HG03460 (cell line): ENCODE measurements at regions not wholly inside any gene's neighbourhood (a gene's known extent, or its start where the extent isn't known, plus 50 kb on each side); places are given as distances from the start of the nearest gene placed in this dataset.

ENCODE experiments used
- ATAC-seq: cut with Tn5 transposase; IDR thresholded peaks from one replicate; pipeline ENCODE4 v1.9.1; 2021; ENCODE audit not compliant: unreplicated experiment

DNA sequence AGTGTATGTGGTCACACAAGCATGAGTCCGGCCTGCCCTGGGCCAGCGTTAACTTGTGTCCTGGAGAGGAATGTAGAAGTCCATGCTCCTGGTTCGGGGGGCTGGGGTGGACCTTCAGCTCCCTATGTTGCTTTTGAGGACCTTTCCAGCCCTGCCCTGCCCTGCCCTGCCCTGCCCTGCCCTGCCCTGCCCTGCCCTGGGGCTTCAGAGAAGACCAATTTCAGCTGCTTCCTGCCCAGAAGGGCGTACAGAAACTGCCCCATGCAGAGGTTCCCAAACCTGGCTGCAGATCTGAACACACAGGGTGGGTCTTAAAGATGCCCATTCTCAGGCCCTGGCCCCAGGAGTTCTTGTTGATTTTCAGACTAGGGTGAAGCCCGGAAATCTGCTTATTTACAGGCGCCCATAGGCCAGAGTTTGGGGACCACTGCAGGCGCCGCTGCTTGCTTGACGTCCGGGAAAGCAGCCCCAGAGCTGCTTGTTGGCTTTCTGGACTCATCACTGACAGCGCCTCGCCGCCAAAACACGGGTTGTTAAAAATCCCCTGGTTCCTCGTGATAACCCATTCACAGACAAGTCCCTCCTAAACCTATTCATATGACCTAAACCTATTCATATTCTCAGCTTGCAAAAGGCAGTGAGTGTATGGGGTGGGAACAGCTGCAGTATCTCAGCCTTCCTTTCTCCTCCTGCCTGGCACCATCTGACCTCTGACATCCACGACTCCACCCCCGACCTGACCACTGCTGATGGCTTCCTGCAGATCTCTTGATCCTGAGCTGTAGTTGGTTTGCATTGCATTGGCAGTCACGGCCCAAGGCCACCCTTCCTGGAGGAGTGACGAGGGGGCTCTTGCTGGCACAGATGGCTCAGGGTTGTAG lies 198.3 kb downstream of the GLI2 start:
- no peak for ATAC-seq

- ATAC-seq = no peak
Observed at GRCh38 chr2:120934574-120935338, 199.1 kb downstream of the GLI2 start.

DNA sequence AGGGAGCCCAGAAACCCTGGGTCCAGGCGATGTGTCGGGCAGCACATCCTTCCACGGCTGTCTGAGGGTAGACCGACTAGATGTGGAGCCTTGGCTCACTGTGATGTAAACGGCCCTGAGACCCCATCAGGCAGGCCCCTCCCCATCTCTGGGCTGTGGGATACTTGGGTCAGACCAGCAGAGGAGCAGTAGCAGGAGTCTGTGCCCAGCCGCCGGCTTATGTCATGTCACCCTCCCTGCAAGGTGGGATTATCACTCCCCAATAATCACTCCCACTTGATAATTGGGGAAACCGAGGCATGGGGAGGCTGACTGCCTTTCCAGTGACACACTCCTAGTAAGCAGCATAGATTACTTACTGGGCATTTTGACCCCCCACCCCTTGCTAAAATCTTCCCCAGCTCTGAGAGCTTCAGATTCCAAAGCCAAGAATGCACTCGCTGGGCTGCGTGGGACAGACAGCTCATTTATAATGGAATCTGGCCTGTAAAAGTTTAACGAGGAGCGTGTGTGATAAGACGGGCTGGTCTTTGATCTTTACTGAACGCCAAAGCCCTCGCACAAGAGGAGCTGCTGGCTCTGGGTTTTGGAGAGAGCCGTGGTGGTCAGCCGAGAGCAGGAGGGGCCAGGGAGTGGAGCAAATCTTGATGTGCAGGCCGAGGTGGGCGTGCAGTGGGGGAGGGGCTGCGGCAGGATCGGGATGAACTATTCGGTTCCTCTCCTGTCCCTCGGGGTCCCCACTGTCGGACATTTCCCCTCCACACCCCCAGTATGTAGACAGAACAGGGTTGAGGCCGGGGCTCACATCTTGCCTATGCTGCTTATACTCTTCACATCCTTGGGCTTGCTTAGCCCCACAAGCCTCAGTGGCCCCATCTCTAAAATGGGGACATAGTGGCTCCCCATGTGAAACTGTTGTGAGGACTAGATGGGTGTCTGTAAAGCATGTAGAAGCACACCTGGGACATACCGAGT lies 200.0 kb downstream of the GLI2 start:
- ATAC-seq = no peak

GRCh38 chr2:120936476-120937334 lies 201.0 kb downstream of the GLI2 start:
- no peak for ATAC-seq

DNA sequence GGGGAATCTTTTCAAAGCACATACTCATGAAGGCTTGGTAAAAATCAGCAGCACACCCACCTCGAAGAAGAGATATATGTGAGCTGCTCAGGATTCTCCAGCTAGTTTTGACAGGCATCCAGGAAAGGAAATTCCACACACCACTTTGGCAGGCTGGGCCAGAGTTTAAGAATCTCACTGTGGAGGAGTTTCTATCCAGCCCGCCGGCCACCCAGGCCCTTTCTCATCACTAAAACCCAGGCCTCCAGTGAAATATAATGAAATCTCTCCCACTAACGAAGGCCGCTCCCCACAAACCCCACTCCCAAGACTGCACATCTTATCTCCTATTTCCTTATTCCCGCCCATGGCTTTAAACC lies 202.0 kb downstream of the GLI2 start:
- no peak for ATAC-seq

DNA sequence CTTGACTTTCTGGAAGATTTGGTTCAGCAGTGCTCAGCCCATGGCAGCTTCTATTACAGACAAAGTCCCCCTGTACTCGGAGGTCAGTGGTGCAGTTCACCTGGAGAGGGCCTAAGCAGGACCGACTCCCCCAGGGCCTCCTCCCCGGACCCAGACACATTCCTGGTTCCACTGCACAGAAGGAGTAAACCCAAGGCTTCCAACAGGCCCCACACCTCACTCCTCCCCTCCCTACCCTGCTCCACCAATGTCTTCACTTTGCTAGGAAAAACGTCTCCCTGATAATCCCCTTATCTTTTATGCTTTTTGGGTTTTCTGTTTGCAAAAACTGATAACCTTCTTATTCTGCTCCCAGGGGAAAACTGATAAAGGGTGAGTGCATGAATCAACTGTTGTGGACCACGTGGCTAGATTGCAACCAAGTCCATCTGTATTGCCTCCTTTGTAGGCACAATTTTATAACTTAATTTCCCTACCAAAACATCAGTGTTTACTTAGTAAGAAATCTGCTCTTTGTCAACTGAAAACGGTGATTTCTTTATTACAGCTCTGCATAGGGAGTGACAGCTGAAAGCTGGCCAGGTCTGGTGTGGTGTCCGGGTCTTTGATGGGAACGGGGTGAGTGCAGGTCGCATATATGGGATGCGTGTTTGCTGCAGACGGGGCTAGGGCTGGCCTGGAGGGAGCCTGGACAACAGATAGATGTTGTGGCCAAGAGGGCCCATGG lies 202.5 kb downstream of the GLI2 start:
- ATAC-seq = no peak

- no peak for ATAC-seq
Observed at GRCh38 chr2:120939595-120940318, 204.1 kb downstream of the GLI2 start.

DNA sequence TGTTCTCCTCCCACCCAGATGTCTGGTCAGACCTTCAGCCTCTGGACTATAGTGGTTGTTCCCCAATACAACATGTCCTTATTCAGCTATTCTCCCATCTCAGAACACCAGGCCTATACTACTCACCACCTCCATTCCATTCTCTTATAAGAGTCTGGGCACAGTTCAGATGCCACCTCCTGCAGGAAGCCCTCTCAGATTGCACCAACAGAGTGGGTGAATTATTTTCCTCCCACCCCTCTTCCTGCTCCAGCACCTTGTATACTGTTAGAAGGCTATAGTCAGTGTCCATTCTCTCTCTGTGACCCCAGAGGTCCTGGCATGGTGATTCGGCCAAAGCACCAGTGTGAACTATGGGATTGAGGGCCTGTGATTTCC lies 204.6 kb downstream of the GLI2 start:
- ATAC-seq = no peak

GRCh38 chr2:120940726-120941256 lies 205.1 kb downstream of the GLI2 start:
- no peak for ATAC-seq

DNA sequence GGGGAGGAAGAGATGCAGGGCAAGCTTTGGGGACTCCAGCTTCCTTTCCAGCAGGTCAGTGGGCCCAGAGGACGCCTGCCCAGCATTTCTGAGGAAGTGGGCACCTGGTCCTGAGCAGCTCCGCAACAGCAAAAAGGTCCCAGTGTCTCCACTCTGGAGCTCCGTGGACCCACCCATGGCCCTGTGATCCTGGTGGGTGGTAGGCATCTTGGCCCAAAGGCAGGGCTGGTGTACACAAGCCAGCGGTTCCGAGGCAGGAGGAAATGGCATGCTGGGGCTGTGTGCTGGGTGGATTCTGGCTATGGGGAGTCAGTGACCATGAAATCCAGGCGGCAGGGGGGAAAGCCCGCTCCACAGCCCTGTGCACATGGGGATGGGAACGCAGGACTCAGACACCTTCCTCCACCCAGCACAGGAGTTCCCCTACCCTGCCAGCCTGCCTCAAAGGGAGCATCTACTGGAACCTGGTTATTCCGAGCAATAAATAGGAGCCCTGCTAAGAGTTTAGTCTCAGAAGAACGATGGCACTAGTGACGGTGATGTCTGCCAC lies 206.0 kb downstream of the GLI2 start:
- ATAC-seq = no peak

DNA sequence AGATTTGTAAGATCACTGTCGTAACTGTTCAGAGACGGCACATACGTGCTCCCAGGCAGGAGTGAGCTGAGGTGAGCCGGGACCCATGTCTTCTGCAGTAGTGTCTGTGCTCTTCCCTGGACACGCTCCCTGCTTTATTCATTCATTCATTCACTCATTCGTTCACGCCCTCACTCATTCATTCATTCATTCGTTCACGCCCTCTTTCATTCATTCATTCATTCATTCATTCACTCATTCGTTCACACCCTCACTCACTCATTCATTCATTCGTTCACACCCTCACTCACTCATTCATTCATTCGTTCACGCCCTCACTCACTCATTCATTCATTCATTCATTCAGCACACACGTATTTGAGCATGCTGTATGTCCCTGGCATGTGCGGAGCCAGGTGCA lies 207.0 kb downstream of the GLI2 start:
- ATAC-seq = no peak

GRCh38 chr2:120943403-120944034 lies 207.9 kb downstream of the GLI2 start:
- ATAC-seq = no peak

DNA sequence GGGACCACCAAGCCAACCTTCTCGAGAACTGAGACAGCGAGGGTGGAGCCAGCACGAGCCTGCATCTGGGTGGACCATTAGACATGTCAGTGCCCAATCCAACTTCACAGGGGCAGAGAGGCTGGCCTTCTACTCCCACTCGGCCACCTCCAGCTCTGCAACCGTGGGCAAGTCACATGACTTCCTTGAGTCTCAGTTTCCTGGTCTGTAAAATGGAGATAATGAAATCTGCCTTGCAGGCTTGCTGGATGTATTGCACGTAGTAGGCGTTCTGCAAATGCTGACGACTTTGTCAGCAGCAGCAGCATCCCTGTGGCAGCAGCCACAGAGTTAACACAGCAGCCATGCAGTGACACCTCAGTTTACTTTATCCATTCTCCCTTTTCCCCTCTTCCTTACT lies 208.9 kb downstream of the GLI2 start:
- no peak for ATAC-seq

DNA sequence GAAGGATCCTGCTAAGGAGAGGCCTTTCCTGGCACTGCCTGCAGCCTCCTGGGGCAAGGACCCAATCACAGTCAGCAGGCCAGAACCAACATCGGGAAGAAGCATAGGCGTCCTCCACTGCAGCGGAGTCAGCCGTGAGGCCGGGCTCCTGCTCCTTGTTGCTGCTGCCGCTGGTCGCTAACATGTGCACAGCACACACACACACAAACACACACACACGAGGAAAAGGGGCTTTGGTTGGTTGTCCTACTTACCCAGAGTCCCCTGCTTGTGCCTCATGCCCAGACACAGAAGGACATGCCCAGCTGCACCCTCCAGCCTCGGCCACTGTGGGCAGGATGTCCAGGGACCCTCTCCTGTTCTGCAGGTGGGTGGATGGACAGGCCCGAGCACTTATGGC lies 209.4 kb downstream of the GLI2 start:
- ATAC-seq = no peak

DNA sequence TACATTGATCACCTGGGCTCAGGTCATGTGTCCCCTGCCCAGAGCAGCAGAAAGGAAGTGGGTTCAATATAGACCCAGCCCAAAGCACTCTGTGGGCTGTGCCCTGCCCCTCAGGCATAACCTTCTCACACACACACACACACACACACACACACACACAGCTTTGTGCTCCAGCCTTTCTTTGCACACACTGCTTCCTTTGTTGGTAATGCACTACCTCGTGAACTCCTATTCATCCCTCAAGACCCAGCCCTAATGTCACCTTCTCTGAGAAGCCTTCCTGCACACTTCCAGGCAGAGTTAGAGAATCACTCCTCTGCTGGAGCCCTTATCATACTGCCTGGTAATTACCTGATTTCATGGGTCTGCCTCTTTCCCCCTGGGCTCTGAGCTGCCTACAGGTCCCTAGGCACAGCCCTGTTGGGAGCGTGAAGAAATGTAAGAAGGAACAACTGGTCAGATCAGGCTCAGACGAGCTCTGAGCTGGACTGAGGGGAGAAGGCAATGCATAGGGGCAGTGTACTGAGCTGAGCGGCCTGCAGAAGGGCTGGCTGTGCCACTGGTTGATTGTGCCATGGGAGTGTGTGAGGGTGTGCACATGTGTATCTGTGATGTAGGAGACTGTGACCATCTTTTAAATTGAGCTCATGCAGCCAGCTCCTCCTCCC lies 210.3 kb downstream of the GLI2 start:
- ATAC-seq = no peak

GRCh38 chr2:120947327-120947726 lies 211.7 kb downstream of the GLI2 start:
- ATAC-seq = no peak

DNA sequence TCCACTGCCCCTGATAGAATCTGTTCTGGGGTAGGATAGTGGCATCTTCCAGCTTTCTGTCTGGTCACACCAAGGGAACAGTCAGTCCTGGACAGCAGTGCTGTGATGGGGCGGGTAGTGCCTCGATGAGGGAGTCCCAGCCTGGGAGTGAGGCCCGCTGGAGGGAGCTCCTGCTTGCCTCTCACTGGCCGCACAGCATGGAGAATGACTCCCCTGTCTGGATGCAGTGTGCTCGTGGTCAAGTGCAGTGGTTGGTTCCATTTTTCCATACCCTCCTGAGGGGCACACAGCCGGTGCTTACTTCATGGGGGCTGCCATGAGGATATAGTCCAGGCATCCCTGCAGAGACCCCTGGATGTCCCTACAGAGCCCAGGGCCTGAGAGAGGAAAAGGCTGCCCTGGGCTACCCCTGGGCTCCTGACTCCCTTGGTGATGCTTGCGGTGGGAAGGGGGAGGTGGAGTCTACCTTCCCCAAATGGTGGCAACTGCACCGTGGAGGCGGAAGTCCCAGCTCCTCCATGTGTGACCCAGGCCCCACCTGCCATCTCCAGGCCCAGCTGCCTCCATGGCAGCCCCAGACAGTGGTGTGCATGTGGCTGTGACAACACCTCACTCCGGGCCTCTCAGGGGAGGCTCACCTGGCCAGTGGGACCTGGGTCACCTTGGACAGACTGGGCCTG lies 212.5 kb downstream of the GLI2 start:
- no peak for ATAC-seq
